ENCODE measurements at regions not wholly inside any gene's neighbourhood (a gene's known extent, or its start where the extent isn't known, plus 50 kb on each side); places are given as distances from the start of the nearest gene placed in this dataset.

DNA sequence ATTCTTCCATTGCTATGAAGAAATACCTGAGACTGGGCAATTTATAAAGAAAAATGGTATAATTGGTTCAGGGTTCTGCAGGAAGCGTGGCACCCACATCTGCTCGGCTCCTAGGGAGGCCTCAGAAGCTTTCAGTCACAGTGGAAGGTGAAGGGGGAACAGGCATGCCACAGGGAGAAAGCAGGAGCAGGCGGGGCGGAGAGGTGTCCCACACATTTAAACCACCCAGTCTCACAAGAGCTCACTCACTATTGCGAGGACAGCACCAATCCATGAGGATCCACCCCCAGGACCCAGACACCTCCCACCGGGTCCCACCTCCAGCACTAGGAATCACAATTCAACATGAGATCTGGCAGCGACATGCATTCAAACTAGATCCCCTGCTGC, 56.0 kb upstream of the C14orf180 start:
- TF ChIP-seq KDM1A (IDR thresholded peaks at IDR 0.05; ENCODE audit: low read depth) = no peak
- TF ChIP-seq RFX5 (IDR thresholded peaks at IDR 0.05) = no peak
- TF ChIP-seq JUNB (IDR thresholded peaks at IDR 0.05) = no peak
- TF ChIP-seq, protein P1, sequence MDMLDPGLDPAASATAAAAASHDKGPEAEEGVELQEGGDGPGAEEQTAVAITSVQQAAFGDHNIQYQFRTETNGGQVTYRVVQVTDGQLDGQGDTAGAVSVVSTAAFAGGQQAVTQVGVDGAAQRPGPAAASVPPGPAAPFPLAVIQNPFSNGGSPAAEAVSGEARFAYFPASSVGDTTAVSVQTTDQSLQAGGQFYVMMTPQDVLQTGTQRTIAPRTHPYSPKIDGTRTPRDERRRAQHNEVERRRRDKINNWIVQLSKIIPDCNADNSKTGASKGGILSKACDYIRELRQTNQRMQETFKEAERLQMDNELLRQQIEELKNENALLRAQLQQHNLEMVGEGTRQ (IDR thresholded peaks at IDR 0.05) = no peak
- TF ChIP-seq, protein P2, sequence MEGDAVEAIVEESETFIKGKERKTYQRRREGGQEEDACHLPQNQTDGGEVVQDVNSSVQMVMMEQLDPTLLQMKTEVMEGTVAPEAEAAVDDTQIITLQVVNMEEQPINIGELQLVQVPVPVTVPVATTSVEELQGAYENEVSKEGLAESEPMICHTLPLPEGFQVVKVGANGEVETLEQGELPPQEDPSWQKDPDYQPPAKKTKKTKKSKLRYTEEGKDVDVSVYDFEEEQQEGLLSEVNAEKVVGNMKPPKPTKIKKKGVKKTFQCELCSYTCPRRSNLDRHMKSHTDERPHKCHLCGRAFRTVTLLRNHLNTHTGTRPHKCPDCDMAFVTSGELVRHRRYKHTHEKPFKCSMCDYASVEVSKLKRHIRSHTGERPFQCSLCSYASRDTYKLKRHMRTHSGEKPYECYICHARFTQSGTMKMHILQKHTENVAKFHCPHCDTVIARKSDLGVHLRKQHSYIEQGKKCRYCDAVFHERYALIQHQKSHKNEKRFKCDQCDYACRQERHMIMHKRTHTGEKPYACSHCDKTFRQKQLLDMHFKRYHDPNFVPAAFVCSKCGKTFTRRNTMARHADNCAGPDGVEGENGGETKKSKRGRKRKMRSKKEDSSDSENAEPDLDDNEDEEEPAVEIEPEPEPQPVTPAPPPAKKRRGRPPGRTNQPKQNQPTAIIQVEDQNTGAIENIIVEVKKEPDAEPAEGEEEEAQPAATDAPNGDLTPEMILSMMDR (IDR thresholded peaks at IDR 0.05) = no peak
- no peak for TF ChIP-seq SMC3 (IDR thresholded peaks at IDR 0.05)
- TF ChIP-seq POLR2A (IDR thresholded peaks at IDR 0.05; ENCODE audit: low read length) = no peak
- TF ChIP-seq EHMT2 (IDR thresholded peaks at IDR 0.05; ENCODE audit: low read depth) = no peak
- no peak for TF ChIP-seq CEBPB (IDR thresholded peaks at IDR 0.05)
- TF ChIP-seq, protein P3, sequence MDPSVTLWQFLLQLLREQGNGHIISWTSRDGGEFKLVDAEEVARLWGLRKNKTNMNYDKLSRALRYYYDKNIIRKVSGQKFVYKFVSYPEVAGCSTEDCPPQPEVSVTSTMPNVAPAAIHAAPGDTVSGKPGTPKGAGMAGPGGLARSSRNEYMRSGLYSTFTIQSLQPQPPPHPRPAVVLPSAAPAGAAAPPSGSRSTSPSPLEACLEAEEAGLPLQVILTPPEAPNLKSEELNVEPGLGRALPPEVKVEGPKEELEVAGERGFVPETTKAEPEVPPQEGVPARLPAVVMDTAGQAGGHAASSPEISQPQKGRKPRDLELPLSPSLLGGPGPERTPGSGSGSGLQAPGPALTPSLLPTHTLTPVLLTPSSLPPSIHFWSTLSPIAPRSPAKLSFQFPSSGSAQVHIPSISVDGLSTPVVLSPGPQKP (IDR thresholded peaks at IDR 0.05; ENCODE audit: low read depth, low read length) = no peak
- TF ChIP-seq MAFK (IDR thresholded peaks at IDR 0.05; ENCODE audit: partially characterized antibody) = no peak
- TF ChIP-seq EP300 (IDR thresholded peaks at IDR 0.05) = no peak
- TF ChIP-seq, protein P4, sequence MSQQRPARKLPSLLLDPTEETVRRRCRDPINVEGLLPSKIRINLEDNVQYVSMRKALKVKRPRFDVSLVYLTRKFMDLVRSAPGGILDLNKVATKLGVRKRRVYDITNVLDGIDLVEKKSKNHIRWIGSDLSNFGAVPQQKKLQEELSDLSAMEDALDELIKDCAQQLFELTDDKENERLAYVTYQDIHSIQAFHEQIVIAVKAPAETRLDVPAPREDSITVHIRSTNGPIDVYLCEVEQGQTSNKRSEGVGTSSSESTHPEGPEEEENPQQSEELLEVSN (IDR thresholded peaks at IDR 0.05; ENCODE audit: borderline replicate concordance, low read depth) = no peak

Measured in A549 (cell line).